Tibial nerve (tissue), 4 donors: ENCODE measurements at regions not wholly inside any gene's neighbourhood (a gene's known extent, or its start where the extent isn't known, plus 50 kb on each side); places are given as distances from the start of the nearest gene placed in this dataset.

ENCODE experiments used
- DNase-seq, 2 donors: peaks; one replicate each; pipeline ENCODE4 v3.0.0-alpha.2; 2019; ENCODE audit warnings: low spot score in 2 of 2
- H3K27ac ChIP-seq, 4 donors: fragments of 200-600 bp; sonication (generic) in 3 of 4; one replicate each; pipeline ENCODE4 v1.5.1; 2017 to 2019; ENCODE audit warnings: mild to moderate bottlenecking in 1 of 4
- H3K27me3 ChIP-seq, 2 donors: fragments of 200-600 bp; sonication (generic) in 1 of 2; one replicate each; pipeline versions ENCODE4 v1.5.1 to v1.6.0; 2017 to 2019
- H3K36me3 ChIP-seq, 3 donors: fragments of 200-600 bp; sonication (generic); one replicate each; pipeline ENCODE4 v1.5.1; 2018 to 2019
- H3K4me1 ChIP-seq, 4 donors: fragments of 200-600 bp; sonication (generic) in 3 of 4; one replicate each; pipeline ENCODE4 v1.5.1; 2017 to 2019
- H3K4me3 ChIP-seq, 4 donors: fragments of 200-600 bp; sonication (generic) in 3 of 4; one replicate each; pipeline ENCODE4 v1.5.1; 2017 to 2019; ENCODE audit warnings: mild to moderate bottlenecking in 1 of 4, moderate library complexity in 1 of 4
- H3K9me3 ChIP-seq, 4 donors: fragments of 200-600 bp; sonication (generic) in 3 of 4; one replicate each; pipeline ENCODE4 v1.5.1; 2017 to 2019
- EP300 ChIP-seq, 2 donors: sonication (generic); formaldehyde crosslinking; IDR thresholded peaks; one replicate each; pipeline ENCODE4 v1.6.1; 2017; ENCODE audit warnings: antibody characterized with exemption in 2 of 2, mild to moderate bottlenecking in 1 of 2
- POLR2A ChIP-seq, 2 donors: fragments of 450-650 bp; IDR thresholded peaks; one replicate each; pipeline ENCODE4 v1.6.1; 2017; ENCODE audit warnings: antibody characterized with exemption in 2 of 2, mild to moderate bottlenecking in 2 of 2, moderate library complexity in 2 of 2
- WGBS, 2 donors: methylation state at CpG; one replicate each; pipeline ENCODE4 v1.1.5; 2018; 5-methylcytosine and 5-hydroxymethylcytosine counted together
- TF ChIP-seq, protein P1 (sequence below), 5 experiments: fragments of 200-600 bp in 3 of 5; fragments of 450-650 bp in 2 of 5; sonication (generic) in 3 of 5; IDR thresholded peaks; one replicate each; pipeline ENCODE4 v1.5.1; 2016 to 2019; ENCODE audit warnings: antibody characterized with exemption in 5 of 5, mild to moderate bottlenecking in 3 of 5, moderate library complexity in 2 of 5

DNA sequence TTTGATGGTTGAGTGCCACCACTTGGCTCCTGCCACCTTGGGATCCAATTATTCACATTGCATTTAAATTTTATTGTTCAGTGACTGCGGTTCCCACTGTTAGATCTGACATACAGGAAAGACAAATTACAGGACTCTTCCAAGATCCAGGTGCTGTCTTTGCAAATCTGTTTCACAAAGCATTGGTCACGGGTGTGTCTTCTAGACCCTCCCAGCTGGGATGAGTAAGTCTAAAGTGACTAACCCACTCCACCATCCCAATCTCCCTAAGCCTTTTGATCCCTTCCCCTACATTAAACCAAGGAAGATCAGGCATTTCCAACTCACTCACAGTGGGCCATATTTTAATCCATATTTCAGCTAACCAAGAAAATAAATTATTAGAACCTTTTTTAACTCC is 1016.3 kb upstream of the CTNND2 start:
- 87 to 92% methylated on average over 2 of the region's 2 CpGs for WGBS, 2 donors
- no peak for DNase-seq
- no peak overlapping the region for H3K4me3 ChIP-seq
- H3K4me1 ChIP-seq, result no peaks in the 10 kb centered on the region
- no peaks in the 10 kb centered on the region for H3K36me3 ChIP-seq
- H3K27me3 ChIP-seq, result no peaks in the 10 kb centered on the region
- TF ChIP-seq POLR2A (IDR thresholded peaks at IDR 0.05) (no peak), EP300 (IDR thresholded peaks at IDR 0.05) (no peak)
- TF ChIP-seq, protein P1, sequence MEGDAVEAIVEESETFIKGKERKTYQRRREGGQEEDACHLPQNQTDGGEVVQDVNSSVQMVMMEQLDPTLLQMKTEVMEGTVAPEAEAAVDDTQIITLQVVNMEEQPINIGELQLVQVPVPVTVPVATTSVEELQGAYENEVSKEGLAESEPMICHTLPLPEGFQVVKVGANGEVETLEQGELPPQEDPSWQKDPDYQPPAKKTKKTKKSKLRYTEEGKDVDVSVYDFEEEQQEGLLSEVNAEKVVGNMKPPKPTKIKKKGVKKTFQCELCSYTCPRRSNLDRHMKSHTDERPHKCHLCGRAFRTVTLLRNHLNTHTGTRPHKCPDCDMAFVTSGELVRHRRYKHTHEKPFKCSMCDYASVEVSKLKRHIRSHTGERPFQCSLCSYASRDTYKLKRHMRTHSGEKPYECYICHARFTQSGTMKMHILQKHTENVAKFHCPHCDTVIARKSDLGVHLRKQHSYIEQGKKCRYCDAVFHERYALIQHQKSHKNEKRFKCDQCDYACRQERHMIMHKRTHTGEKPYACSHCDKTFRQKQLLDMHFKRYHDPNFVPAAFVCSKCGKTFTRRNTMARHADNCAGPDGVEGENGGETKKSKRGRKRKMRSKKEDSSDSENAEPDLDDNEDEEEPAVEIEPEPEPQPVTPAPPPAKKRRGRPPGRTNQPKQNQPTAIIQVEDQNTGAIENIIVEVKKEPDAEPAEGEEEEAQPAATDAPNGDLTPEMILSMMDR (IDR thresholded peaks at IDR 0.05), result no peak
- no peaks in the 10 kb centered on the region for H3K9me3 ChIP-seq
- H3K27ac ChIP-seq, result no peak overlapping the region

DNA sequence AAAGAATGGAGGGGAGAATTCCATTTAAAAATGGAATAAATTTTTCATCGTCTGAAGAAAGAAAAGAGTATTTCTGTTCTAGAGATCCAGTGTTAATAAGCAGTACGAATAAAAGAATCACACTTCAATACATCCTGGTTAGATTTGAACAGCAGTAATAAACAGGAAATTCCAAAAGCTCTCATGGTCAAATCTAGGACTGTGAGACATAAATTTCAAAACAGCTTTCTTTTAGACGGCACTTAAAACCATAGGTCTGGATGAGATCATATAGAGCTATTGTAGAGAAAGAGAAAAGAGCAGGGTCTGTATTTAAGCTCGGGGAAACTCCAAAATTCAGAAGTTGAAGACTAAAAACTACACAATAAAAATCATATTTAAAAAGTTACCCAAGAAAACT is 1006.9 kb upstream of the CTNND2 start:
- no peak for DNase-seq
- Histone ChIP-seq H3K9me3 (no peaks in the 10 kb centered on the region), H3K27ac (no peak overlapping the region), H3K27me3 (no peaks in the 10 kb centered on the region), H3K36me3 (no peaks in the 10 kb centered on the region), H3K4me1 (no peaks in the 10 kb centered on the region), H3K4me3 (no peak overlapping the region)
- TF ChIP-seq, protein P1 (IDR thresholded peaks at IDR 0.05), result no peak
- TF ChIP-seq EP300 (IDR thresholded peaks at IDR 0.05) (no peak), POLR2A (IDR thresholded peaks at IDR 0.05) (no peak)
- WGBS, 2 donors, result 10 to 18% methylated on average over 4 of the region's 4 CpGs

DNA sequence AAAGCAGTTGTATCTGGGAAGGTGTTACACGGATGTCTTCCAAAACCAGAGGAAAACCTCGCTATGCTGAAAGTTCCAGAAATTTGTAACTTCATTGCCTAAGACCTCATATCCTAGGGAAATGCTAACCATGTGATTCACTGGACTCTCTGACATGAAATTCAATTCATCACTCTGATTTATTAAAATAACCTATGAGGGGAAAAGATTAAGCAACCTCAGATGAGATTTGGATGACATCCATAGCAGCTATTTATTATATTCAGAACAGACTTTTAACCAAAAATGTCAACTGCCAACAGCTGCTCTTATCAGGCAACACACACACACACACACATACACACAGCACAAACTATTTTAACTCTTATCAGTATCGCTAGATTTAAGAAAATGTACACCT is 1006.4 kb upstream of the CTNND2 start:
- no peaks in the 10 kb centered on the region for H3K4me1 ChIP-seq
- no peak overlapping the region for H3K4me3 ChIP-seq
- H3K9me3 ChIP-seq, result no peaks in the 10 kb centered on the region
- WGBS, 2 donors, result 56 to 64% methylated on average over 3 of the region's 3 CpGs
- TF ChIP-seq EP300 (IDR thresholded peaks at IDR 0.05) (no peak), POLR2A (IDR thresholded peaks at IDR 0.05) (no peak)
- TF ChIP-seq, protein P1 (IDR thresholded peaks at IDR 0.05), result no peak
- H3K27ac ChIP-seq, result no peak overlapping the region
- H3K27me3 ChIP-seq, result no peaks in the 10 kb centered on the region
- H3K36me3 ChIP-seq, result no peaks in the 10 kb centered on the region
- DNase-seq, result no peak

DNA sequence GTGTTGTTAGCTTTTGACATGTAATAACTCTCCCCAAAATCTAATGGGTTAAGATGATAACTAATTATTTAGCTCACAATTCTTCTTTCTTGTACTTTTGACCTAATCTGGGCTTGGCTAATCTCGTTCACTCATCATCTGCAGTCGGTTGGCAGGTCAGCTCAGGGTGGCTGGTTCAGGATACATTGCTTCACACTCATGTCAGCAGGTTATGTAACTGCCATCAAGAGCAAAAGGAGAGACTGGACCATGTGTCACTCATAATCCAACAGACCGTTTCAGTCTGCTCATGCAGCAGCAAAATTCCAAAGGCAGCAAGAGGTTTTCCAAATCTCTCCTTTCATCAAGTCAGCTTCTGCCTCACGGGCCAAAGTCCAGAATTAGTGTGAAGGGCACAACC is 998.4 kb upstream of the CTNND2 start:
- Histone ChIP-seq H3K27ac (no peak overlapping the region), H3K4me3 (no peak overlapping the region), H3K36me3 (no peaks in the 10 kb centered on the region), H3K4me1 (no peaks in the 10 kb centered on the region), H3K9me3 (no peaks in the 10 kb centered on the region), H3K27me3 (no peaks in the 10 kb centered on the region)
- TF ChIP-seq EP300 (IDR thresholded peaks at IDR 0.05), result no peak
- TF ChIP-seq, protein P1 (IDR thresholded peaks at IDR 0.05), result no peak
- no peak for TF ChIP-seq POLR2A (IDR thresholded peaks at IDR 0.05)
- DNase-seq, result no peak
- 50 to 65% methylated on average over 4 of the region's 4 CpGs for WGBS, 2 donors

DNA sequence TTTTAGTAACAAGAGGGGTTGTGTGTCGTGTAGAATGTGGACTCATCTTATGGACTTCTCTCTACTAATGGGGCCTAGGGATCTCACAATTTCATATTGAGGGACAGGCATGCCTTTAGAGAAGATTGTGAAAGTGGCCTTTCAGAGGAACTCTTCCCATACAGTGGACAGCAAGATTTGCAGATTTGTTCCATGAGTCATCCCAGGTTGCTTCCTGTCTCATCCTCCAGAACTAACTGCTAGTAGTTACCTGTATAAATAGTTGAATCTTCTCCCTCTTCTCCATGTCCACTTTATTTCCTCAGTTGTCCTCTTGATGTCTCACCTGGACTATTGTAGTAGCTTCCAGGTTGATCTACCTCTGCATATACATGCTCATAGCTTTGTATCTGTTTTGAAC is 997.5 kb upstream of the CTNND2 start:
- WGBS, 2 donors, result 91 to 100% methylated on average over 1 of the region's 1 CpG
- Histone ChIP-seq H3K36me3 (no peaks in the 10 kb centered on the region), H3K27ac (no peak overlapping the region), H3K9me3 (no peaks in the 10 kb centered on the region), H3K4me3 (no peak overlapping the region), H3K4me1 (no peaks in the 10 kb centered on the region), H3K27me3 (no peaks in the 10 kb centered on the region)
- no peak for DNase-seq
- TF ChIP-seq EP300 (IDR thresholded peaks at IDR 0.05), result no peak
- TF ChIP-seq POLR2A (IDR thresholded peaks at IDR 0.05), result no peak
- TF ChIP-seq, protein P1 (IDR thresholded peaks at IDR 0.05), result no peak
